ENCODE measurements at regions not wholly inside any gene's neighbourhood (a gene's known extent, or its start where the extent isn't known, plus 50 kb on each side); places are given as distances from the start of the nearest gene placed in this dataset.

DNA sequence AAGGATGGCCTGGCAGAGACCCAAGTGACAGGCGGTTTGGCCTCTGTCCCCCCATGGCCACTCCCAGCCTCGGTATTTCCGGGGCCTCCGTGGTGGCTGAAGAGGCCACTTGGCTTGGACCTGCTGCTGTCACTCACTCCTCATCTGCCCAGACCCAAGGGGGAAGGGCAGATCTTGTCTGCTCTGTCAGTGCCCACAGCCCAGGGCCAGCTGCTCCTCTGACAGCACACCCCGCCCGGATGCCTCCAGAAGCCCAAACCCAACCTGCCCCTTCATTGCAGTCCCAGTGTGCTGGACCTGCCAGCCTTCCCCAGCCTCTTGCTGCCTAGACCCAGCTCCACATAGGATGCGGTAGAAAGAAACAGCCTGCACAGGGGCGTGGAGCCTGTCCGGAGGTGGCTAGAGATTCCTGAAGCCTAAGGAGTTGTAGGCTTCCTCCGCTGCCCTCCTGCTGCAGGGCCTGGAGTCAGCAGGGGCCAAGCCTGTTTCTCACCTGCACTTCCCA, 52.0 kb downstream of the MAGEF1 start:
- no peak overlapping the region for H3K27ac ChIP-seq
- no peak for TF ChIP-seq POLR2AphosphoS5 (IDR thresholded peaks at IDR 0.05)
- no peaks in the 10 kb centered on the region for H3K36me3 ChIP-seq
- in situ Hi-C loops (cut with MboI; ENCODE audit: low pct_ligation_motif_present in 1 of 4, low pct_unique_long_range_greater_than_20kb in 1 of 4, low sequenced_read_pairs in 3 of 4) = no loop called here
- no peak for DNase-seq
- 71% methylated on average over 10 of the region's 10 CpGs; no CpG with 5 or more reads in 1 of the 2 donors for WGBS, 2 donors (ENCODE audit: low coverage in 1 of 2)
- intact Hi-C loops (cut with DNase I; ENCODE audit: low total_unique reads) = no loop called here
- H3K4me1 ChIP-seq = no peaks in the 10 kb centered on the region
- no peak overlapping the region for H3K4me3 ChIP-seq
- no peaks in the 10 kb centered on the region for H3K9me3 ChIP-seq
- no peaks in the 10 kb centered on the region for H3K27me3 ChIP-seq

DNA sequence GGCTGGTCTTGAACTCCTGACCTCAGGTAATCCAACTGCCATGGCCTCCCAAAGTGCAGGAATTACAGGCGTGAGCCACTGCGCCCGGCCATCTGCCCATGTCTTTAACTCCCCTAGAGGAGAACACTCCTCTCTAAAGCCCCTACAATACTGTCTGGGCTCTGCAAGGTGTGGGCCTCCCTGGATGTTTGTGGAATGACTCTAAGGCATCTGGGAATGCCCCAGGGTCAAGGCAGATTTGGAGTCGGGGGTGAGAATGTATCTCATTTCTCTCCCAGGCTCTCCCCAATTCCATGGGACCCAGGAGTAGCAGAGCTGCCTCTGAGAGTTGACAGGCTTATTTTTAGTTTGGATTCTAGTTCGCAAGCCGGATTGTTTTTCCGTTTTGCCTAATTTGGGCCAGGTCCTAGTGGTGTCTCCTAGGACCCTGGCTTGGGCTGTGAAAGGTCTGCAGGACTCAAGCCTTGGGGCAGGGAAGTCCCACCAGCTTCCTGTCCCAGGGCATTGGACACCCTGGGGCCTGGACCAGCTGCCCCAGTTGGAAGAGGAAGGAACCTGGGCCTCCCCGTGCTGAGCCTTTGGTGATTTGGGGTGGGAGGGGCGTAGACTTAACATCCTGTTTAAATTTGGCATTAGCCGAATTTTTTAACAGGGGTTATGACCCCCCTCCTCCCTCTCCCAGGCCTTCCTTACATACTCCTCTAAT, 53.5 kb downstream of the MAGEF1 start:
- WGBS, 2 donors (ENCODE audit: low coverage in 1 of 2) = 85% methylated on average over 10 of the region's 10 CpGs; no CpG with 5 or more reads in 1 of the 2 donors
- in situ Hi-C loops (cut with MboI; ENCODE audit: low pct_ligation_motif_present in 1 of 4, low pct_unique_long_range_greater_than_20kb in 1 of 4, low sequenced_read_pairs in 3 of 4) = no loop called here
- no peaks in the 10 kb centered on the region for H3K4me1 ChIP-seq
- no peak overlapping the region for H3K27ac ChIP-seq
- no peak for TF ChIP-seq POLR2AphosphoS5 (IDR thresholded peaks at IDR 0.05)
- TF ChIP-seq, protein P1, sequence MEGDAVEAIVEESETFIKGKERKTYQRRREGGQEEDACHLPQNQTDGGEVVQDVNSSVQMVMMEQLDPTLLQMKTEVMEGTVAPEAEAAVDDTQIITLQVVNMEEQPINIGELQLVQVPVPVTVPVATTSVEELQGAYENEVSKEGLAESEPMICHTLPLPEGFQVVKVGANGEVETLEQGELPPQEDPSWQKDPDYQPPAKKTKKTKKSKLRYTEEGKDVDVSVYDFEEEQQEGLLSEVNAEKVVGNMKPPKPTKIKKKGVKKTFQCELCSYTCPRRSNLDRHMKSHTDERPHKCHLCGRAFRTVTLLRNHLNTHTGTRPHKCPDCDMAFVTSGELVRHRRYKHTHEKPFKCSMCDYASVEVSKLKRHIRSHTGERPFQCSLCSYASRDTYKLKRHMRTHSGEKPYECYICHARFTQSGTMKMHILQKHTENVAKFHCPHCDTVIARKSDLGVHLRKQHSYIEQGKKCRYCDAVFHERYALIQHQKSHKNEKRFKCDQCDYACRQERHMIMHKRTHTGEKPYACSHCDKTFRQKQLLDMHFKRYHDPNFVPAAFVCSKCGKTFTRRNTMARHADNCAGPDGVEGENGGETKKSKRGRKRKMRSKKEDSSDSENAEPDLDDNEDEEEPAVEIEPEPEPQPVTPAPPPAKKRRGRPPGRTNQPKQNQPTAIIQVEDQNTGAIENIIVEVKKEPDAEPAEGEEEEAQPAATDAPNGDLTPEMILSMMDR (IDR thresholded peaks at IDR 0.05) = no peak
- no peak for TF ChIP-seq POLR2A (IDR thresholded peaks at IDR 0.05)
- no peak for TF ChIP-seq EP300 (IDR thresholded peaks at IDR 0.05; ENCODE audit: low read depth)
- H3K9me3 ChIP-seq = no peaks in the 10 kb centered on the region
- no peak overlapping the region for H3K4me3 ChIP-seq
- no peak for DNase-seq
- H3K27me3 ChIP-seq = no peaks in the 10 kb centered on the region
- intact Hi-C loops (cut with DNase I; ENCODE audit: low total_unique reads) = no loop called here
- no peaks in the 10 kb centered on the region for H3K36me3 ChIP-seq

DNA sequence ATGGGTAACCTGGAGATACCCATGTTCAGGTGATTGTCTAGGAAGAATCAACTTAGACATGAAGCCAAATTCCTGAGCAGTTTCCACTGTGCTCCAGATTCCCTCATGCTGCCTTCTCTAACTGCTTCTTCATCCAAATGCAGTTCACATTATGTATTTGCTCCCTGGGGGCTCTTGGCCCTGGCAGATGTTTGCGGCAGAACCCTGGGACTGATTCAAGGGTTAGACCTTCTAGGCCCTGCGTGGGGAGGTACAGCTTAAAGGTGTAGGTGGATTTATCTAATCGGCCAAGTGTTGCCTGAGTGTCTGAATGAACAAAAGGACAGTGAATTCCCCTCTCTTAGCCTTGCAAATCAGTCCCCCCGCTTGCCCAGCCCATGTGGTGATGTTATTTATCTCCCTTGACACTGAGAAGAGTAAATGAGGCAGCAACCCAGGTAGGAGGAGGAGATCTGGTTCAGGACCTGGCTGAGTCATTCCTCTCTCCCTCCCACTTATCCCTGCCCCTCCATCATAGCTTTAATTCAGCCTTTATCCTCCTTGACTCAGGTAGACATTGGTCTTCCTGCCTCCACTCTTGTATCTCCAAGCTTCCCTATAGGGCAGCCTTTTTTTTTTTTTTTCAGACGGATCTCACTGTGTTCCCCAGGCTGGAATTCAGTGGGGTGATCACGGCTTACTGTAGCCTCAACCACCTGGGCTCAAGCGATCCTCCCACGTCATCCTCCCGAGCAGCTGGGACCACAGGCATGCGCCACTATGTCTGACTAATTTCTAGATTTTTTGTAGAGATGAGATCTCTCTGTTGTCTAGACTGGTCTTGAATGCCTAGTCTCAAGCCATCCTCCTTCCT, 54.8 kb downstream of the MAGEF1 start:
- no peak for DNase-seq
- Histone ChIP-seq H3K27me3 (no peaks in the 10 kb centered on the region), H3K9me3 (no peaks in the 10 kb centered on the region), H3K4me1 (no peaks in the 10 kb centered on the region), H3K4me3 (no peak overlapping the region), H3K27ac (no peak overlapping the region), H3K36me3 (no peaks in the 10 kb centered on the region)
- in situ Hi-C loops (cut with MboI; ENCODE audit: low pct_ligation_motif_present in 1 of 4, low pct_unique_long_range_greater_than_20kb in 1 of 4, low sequenced_read_pairs in 3 of 4) (no loop called here), intact Hi-C loops (cut with DNase I; ENCODE audit: low total_unique reads) (no loop called here)
- 82 to 83% methylated on average over 6 to 10 of the region's 10 CpGs for WGBS, 2 donors (ENCODE audit: low coverage in 1 of 2)
- TF ChIP-seq, protein P1 (IDR thresholded peaks at IDR 0.05) = no peak
- TF ChIP-seq POLR2A (IDR thresholded peaks at IDR 0.05) = no peak
- TF ChIP-seq EP300 (IDR thresholded peaks at IDR 0.05; ENCODE audit: low read depth) = no peak
- no peak for TF ChIP-seq POLR2AphosphoS5 (IDR thresholded peaks at IDR 0.05)

DNA sequence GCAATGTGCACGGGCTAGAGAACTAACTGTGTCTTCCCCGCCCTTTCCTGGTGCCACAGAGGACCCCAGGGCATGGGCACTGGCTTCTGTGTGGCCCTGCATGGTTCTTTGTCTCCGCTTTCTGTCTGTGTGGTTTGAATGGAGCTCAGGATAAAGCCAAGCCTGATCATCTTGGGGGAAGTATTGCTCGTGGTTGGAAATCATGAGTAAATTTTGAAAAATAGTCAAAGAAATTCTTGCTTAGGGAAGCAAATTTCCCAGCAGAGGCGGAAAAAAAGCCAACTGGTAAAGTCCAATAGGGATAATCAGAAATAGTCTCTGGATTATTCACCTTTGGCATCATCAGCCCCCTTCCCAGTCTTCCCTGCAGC, 55.4 kb downstream of the MAGEF1 start:
- intact Hi-C loops (cut with DNase I; ENCODE audit: low total_unique reads) = no loop called here
- TF ChIP-seq, protein P1 (IDR thresholded peaks at IDR 0.05) = no peak
- TF ChIP-seq EP300 (IDR thresholded peaks at IDR 0.05; ENCODE audit: low read depth) = no peak
- no peak for TF ChIP-seq POLR2A (IDR thresholded peaks at IDR 0.05)
- TF ChIP-seq POLR2AphosphoS5 (IDR thresholded peaks at IDR 0.05) = no peak
- Histone ChIP-seq H3K4me1 (no peaks in the 10 kb centered on the region), H3K27ac (no peak overlapping the region), H3K36me3 (no peaks in the 10 kb centered on the region), H3K27me3 (no peaks in the 10 kb centered on the region), H3K9me3 (no peaks in the 10 kb centered on the region), H3K4me3 (no peak overlapping the region)
- WGBS, 2 donors (ENCODE audit: low coverage in 1 of 2) = 73 to 76% methylated on average over 4 to 5 of the region's 5 CpGs
- in situ Hi-C loops (cut with MboI; ENCODE audit: low pct_ligation_motif_present in 1 of 4, low pct_unique_long_range_greater_than_20kb in 1 of 4, low sequenced_read_pairs in 3 of 4) = no loop called here
- DNase-seq = no peak

All from transverse colon (tissue), 4 donors.